Prostate gland (tissue), 2 donors: ENCODE measurements at regions not wholly inside any gene's neighbourhood (a gene's known extent, or its start where the extent isn't known, plus 50 kb on each side); places are given as distances from the start of the nearest gene placed in this dataset.

ENCODE experiments used
- DNase-seq: peaks from one replicate; pipeline ENCODE4 v3.0.0-alpha.2; 2019; ENCODE audit warnings: low spot score
- H3K27ac ChIP-seq, 2 donors: fragments of 200-600 bp; sonication (generic); 2 replicates each; pipeline ENCODE4 v1.5.1; 2017 to 2019
- H3K27me3 ChIP-seq: fragments of 200-600 bp; sonication (generic); replicated peaks from 2 replicates; pipeline ENCODE4 v1.5.1; 2019; ENCODE audit not compliant: insufficient read depth
- H3K36me3 ChIP-seq, 2 donors: fragments of 200-600 bp; sonication (generic); 1 replicate in 1 of 2; 2 replicates in 1 of 2; pipeline versions ENCODE4 v1.5.1 to v1.8.1; 2017 to 2019
- H3K4me1 ChIP-seq: fragments of 200-600 bp; sonication (generic); replicated peaks from 2 replicates; pipeline ENCODE4 v1.5.1; 2019
- H3K4me3 ChIP-seq, 2 donors: fragments of 200-600 bp; sonication (generic); 2 replicates each; pipeline ENCODE4 v1.5.1; 2017 to 2019
- H3K9me3 ChIP-seq: fragments of 200-600 bp; sonication (generic); 2 replicates; pipeline ENCODE4 v1.5.1; 2017
- CTCF ChIP-seq, 4 experiments: fragments of 200-600 bp in 2 of 4; fragments of 450-650 bp in 2 of 4; sonication (generic) in 2 of 4; IDR thresholded peaks; 1 replicate in 3 of 4; 2 replicates in 1 of 4; pipeline ENCODE4 v1.5.1; 2016 to 2019; ENCODE audit warnings: antibody characterized with exemption in 4 of 4, mild to moderate bottlenecking in 2 of 4, moderate library complexity in 2 of 4
- POLR2A ChIP-seq: fragments of 450-650 bp; IDR thresholded peaks from one replicate; pipeline ENCODE4 v1.6.1; 2016; ENCODE audit warnings: antibody characterized with exemption, mild to moderate bottlenecking
- POLR2AphosphoS5 ChIP-seq: sonication (generic); formaldehyde crosslinking; IDR thresholded peaks from one replicate; pipeline ENCODE4 v1.6.1; 2017; ENCODE audit warnings: antibody characterized with exemption
- WGBS: methylation state at CpG from one replicate; pipeline ENCODE4 v1.1.5; 2018; 5-methylcytosine and 5-hydroxymethylcytosine counted together
- intact Hi-C: fragments of 100-400 bp; cut with DNase I; formaldehyde crosslinking; loops from one replicate; pipeline ENCODE4 v1.14.2; 2022

DNA sequence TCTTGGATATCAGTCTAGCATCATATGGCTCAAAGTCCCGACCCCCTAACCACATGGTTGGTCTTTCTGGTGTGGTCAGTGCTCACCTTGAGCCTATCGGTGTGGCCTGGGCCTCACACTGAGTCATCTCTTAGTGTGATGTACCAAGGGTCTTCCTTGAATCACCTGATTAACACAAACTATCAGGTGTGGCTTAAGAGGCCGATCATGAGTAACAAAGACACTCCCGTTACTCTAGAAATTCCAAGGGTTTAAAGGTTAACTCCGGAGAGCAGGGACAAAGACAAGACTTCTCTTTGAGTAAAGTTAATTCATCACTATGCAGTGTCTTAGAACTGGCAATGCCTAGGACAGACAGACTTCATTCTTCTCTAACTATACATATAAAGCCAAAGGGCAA is 52.3 kb upstream of the ARMC3 start:
- no peaks in the 10 kb centered on the region for H3K9me3 ChIP-seq
- peaks cover 2% of the 10 kb centered on the region for H3K27me3 ChIP-seq
- WGBS: 88% methylated on average over 5 of the region's 5 CpGs
- H3K4me1 ChIP-seq: no peaks in the 10 kb centered on the region
- intact Hi-C loops: no loop called here
- no peak overlapping the region for H3K27ac ChIP-seq
- no peak for DNase-seq
- TF ChIP-seq CTCF (IDR thresholded peaks at IDR 0.05): no peak
- TF ChIP-seq POLR2AphosphoS5: no peak
- H3K4me3 ChIP-seq: no peak overlapping the region
- H3K36me3 ChIP-seq: no peaks in the 10 kb centered on the region

- Histone ChIP-seq H3K4me3 (no peak overlapping the region), H3K9me3 (no peaks in the 10 kb centered on the region), H3K4me1 (no peaks in the 10 kb centered on the region), H3K36me3 (no peaks in the 10 kb centered on the region), H3K27me3 (no peaks in the 10 kb centered on the region), H3K27ac (no peak overlapping the region)
- no peak for DNase-seq
- 70% methylated on average over 7 of the region's 7 CpGs for WGBS
- TF ChIP-seq CTCF (IDR thresholded peaks at IDR 0.05): no peak
- intact Hi-C loops: no loop called here
Observed at GRCh38 chr10:22874189-22874854, 53.5 kb upstream of the ARMC3 start.

DNA sequence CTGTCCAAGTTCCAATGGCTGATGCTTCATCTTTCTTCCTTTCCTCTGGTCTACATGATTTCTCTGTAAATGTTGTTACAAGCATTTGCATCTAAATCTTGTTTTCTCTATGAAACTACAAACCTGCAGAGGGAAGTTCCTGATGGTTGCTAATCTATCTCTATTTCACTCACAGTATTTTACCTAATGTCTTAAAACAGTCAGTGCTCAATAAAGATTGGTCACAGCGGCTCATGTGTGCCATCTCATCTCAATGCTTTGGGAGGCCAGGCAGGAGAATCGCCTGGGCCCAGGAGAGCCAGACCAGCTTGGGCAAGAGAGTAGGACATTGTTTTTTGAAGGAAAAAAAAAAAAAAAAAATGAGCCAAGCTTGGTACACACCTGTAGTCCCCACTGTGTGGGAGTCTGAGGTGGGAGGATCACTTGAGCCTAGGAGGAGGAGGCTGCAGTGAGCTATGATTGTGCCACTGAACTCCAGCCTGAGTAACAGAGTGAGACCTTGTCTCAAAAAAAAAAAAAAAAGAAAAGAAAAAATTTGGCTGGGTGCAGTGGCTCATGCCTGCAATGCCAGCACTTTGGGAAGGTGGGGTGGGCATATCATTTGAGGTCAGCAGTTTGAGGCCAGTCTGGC is 71.3 kb upstream of the ARMC3 start:
- Histone ChIP-seq H3K4me3 (no peak overlapping the region), H3K27me3 (no peaks in the 10 kb centered on the region), H3K36me3 (no peaks in the 10 kb centered on the region), H3K4me1 (no peaks in the 10 kb centered on the region), H3K27ac (no peak overlapping the region), H3K9me3 (no peaks in the 10 kb centered on the region)
- TF ChIP-seq CTCF (IDR thresholded peaks at IDR 0.05): no peak
- DNase-seq: no peak
- 95% methylated on average over 2 of the region's 2 CpGs for WGBS
- intact Hi-C loops: no loop called here

- Histone ChIP-seq H3K4me3 (no peak overlapping the region), H3K9me3 (no peaks in the 10 kb centered on the region), H3K36me3 (no peaks in the 10 kb centered on the region), H3K27ac (no peak overlapping the region), H3K27me3 (no peaks in the 10 kb centered on the region), H3K4me1 (no peaks in the 10 kb centered on the region)
- intact Hi-C loops: no loop called here
- no peak for DNase-seq
- TF ChIP-seq POLR2A (no peak), CTCF (IDR thresholded peaks at IDR 0.05) (no peak), POLR2AphosphoS5 (no peak)
- 69% methylated on average over 4 of the region's 4 CpGs for WGBS
Observed at GRCh38 chr10:22854935-22855421, 72.9 kb upstream of the ARMC3 start.

GRCh38 chr10:22853906-22854447 is 73.9 kb upstream of the ARMC3 start:
- WGBS: 88% methylated on average over 5 of the region's 5 CpGs
- Histone ChIP-seq H3K4me3 (no peak overlapping the region), H3K27me3 (no peaks in the 10 kb centered on the region), H3K9me3 (no peaks in the 10 kb centered on the region), H3K36me3 (no peaks in the 10 kb centered on the region), H3K4me1 (peaks cover 8% of the 10 kb centered on the region), H3K27ac (no peak overlapping the region)
- intact Hi-C loops: no loop called here
- no peak for DNase-seq
- TF ChIP-seq POLR2A (no peak), POLR2AphosphoS5 (no peak), CTCF (IDR thresholded peaks at IDR 0.05) (no peak)
